ENCODE measurements at regions not wholly inside any gene's neighbourhood (a gene's known extent, or its start where the extent isn't known, plus 50 kb on each side); places are given as distances from the start of the nearest gene placed in this dataset.

DNA sequence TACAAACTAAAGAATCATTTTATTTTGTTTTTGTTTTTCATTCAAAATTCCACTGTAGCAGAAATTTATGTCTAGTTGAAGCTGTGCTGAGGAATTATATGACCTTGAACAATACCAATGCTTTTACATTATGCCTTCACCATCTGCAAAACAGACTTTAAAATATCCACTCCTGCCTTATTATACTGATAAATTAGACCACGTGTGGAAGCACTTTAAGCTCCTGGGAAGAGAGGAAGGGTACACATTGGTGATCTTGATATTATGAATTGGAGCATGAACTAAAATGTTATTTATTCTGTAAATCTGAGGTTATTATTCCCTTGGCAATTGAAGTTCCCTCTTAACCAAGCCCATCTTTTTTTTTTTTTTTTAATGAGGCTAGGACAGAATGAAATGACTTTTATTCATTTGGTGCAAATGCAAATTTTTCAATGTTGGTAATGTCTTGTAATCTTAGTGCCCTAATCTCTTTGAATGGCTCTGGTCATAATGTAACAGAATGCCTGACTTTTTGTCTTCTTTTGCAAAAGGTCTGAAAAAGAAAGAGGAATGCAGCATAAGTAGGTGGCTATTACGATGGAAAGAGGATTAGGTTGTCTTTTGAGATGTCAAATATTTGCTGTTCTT is 139.9 kb upstream of the COBL start:
- Histone ChIP-seq H3K4me3 (ENCODE audit: low read length) (no peak overlapping the region), H3K27me3 (ENCODE audit: insufficient read depth, low read length) (no peaks in the 10 kb centered on the region), H3K4me1 (ENCODE audit: insufficient read depth, low read length) (peaks cover 5% of the 10 kb centered on the region), H2AFZ (ENCODE audit: low read depth, low read length) (no peak overlapping the region), H3K36me3 (ENCODE audit: insufficient read depth, low read length) (no peaks in the 10 kb centered on the region), H3K9me3 (ENCODE audit: low read length) (no peaks in the 10 kb centered on the region)

- H3K4me3 ChIP-seq (ENCODE audit: low read length): no peak overlapping the region
- H3K4me1 ChIP-seq (ENCODE audit: insufficient read depth, low read length): peaks cover 5% of the 10 kb centered on the region
- no peaks in the 10 kb centered on the region for H3K27me3 ChIP-seq (ENCODE audit: insufficient read depth, low read length)
- H3K36me3 ChIP-seq (ENCODE audit: insufficient read depth, low read length): no peaks in the 10 kb centered on the region
- no peaks in the 10 kb centered on the region for H3K9me3 ChIP-seq (ENCODE audit: low read length)
- no peak overlapping the region for H2AFZ ChIP-seq (ENCODE audit: low read depth, low read length)
Observed at GRCh38 chr7:51455948-51456347, 139.3 kb upstream of the COBL start.

- no peaks in the 10 kb centered on the region for H3K36me3 ChIP-seq (ENCODE audit: insufficient read depth, low read length)
- no peaks in the 10 kb centered on the region for H3K9me3 ChIP-seq (ENCODE audit: low read length)
- peaks cover 5% of the 10 kb centered on the region for H3K4me1 ChIP-seq (ENCODE audit: insufficient read depth, low read length)
- no peak overlapping the region for H3K4me3 ChIP-seq (ENCODE audit: low read length)
- no peaks in the 10 kb centered on the region for H3K27me3 ChIP-seq (ENCODE audit: insufficient read depth, low read length)
- H2AFZ ChIP-seq (ENCODE audit: low read depth, low read length): no peak overlapping the region
Observed at GRCh38 chr7:51455513-51455912, 138.9 kb upstream of the COBL start.

DNA sequence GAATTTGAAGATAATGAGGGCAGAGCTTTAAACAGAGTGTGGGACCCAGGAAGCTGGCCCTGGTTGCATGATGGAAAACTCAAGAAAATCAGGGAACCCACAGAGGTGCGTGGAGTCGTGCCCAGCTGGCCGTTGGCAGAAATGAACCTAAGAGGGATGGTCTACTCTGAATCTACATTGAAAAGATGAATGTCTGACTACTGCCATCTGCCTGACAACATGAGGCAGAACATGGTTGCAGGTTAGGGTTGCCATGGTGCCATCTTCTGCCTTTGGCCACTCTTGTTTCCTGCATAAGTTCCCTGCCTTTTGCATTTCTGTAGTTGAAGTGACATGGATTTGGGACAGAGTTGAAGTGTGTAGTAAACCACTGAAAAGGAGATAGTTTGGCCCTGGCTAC is 138.5 kb upstream of the COBL start:
- Histone ChIP-seq H3K9me3 (ENCODE audit: low read length) (no peaks in the 10 kb centered on the region), H2AFZ (ENCODE audit: low read depth, low read length) (no peak overlapping the region), H3K4me1 (ENCODE audit: insufficient read depth, low read length) (peaks cover 5% of the 10 kb centered on the region), H3K4me3 (ENCODE audit: low read length) (no peak overlapping the region), H3K36me3 (ENCODE audit: insufficient read depth, low read length) (no peaks in the 10 kb centered on the region), H3K27me3 (ENCODE audit: insufficient read depth, low read length) (no peaks in the 10 kb centered on the region)

GRCh38 chr7:51452694-51453093 is 136.1 kb upstream of the COBL start:
- Histone ChIP-seq H3K9me3 (ENCODE audit: low read length) (no peaks in the 10 kb centered on the region), H3K27me3 (ENCODE audit: insufficient read depth, low read length) (no peaks in the 10 kb centered on the region), H3K4me3 (ENCODE audit: low read length) (no peak overlapping the region), H3K4me1 (ENCODE audit: insufficient read depth, low read length) (peaks cover 5% of the 10 kb centered on the region), H2AFZ (ENCODE audit: low read depth, low read length) (no peak overlapping the region), H3K36me3 (ENCODE audit: insufficient read depth, low read length) (no peaks in the 10 kb centered on the region)

GRCh38 chr7:51451751-51452476 is 135.3 kb upstream of the COBL start:
- H3K9me3 ChIP-seq (ENCODE audit: low read length): no peaks in the 10 kb centered on the region
- H3K36me3 ChIP-seq (ENCODE audit: insufficient read depth, low read length): no peaks in the 10 kb centered on the region
- H3K27me3 ChIP-seq (ENCODE audit: insufficient read depth, low read length): no peaks in the 10 kb centered on the region
- no peak overlapping the region for H2AFZ ChIP-seq (ENCODE audit: low read depth, low read length)
- H3K4me1 ChIP-seq (ENCODE audit: insufficient read depth, low read length): peaks cover 5% of the 10 kb centered on the region
- H3K4me3 ChIP-seq (ENCODE audit: low read length): no peak overlapping the region

- Histone ChIP-seq H2AFZ (ENCODE audit: low read depth, low read length) (no peak overlapping the region), H3K27me3 (ENCODE audit: insufficient read depth, low read length) (no peaks in the 10 kb centered on the region), H3K36me3 (ENCODE audit: insufficient read depth, low read length) (no peaks in the 10 kb centered on the region), H3K4me3 (ENCODE audit: low read length) (no peak overlapping the region), H3K4me1 (ENCODE audit: insufficient read depth, low read length) (no peaks in the 10 kb centered on the region), H3K9me3 (ENCODE audit: low read length) (no peaks in the 10 kb centered on the region)
Observed at GRCh38 chr7:51450541-51450940, 133.9 kb upstream of the COBL start.

- Histone ChIP-seq H3K9me3 (ENCODE audit: low read length) (peaks cover 2% of the 10 kb centered on the region), H3K4me1 (ENCODE audit: insufficient read depth, low read length) (no peaks in the 10 kb centered on the region), H2AFZ (ENCODE audit: low read depth, low read length) (no peak overlapping the region), H3K27me3 (ENCODE audit: insufficient read depth, low read length) (no peaks in the 10 kb centered on the region), H3K36me3 (ENCODE audit: insufficient read depth, low read length) (no peaks in the 10 kb centered on the region), H3K4me3 (ENCODE audit: low read length) (no peak overlapping the region)
Observed at GRCh38 chr7:51446785-51447184, 130.2 kb upstream of the COBL start.

- Histone ChIP-seq H3K4me1 (ENCODE audit: insufficient read depth, low read length) (no peaks in the 10 kb centered on the region), H3K27me3 (ENCODE audit: insufficient read depth, low read length) (no peaks in the 10 kb centered on the region), H3K36me3 (ENCODE audit: insufficient read depth, low read length) (no peaks in the 10 kb centered on the region), H3K9me3 (ENCODE audit: low read length) (peaks cover 2% of the 10 kb centered on the region), H3K4me3 (ENCODE audit: low read length) (no peak overlapping the region), H2AFZ (ENCODE audit: low read depth, low read length) (no peak overlapping the region)
Observed at GRCh38 chr7:51446356-51446755, 129.7 kb upstream of the COBL start.

GRCh38 chr7:51444936-51445335 is 128.3 kb upstream of the COBL start:
- Histone ChIP-seq H3K27me3 (ENCODE audit: insufficient read depth, low read length) (no peaks in the 10 kb centered on the region), H3K4me3 (ENCODE audit: low read length) (no peak overlapping the region), H3K9me3 (ENCODE audit: low read length) (peaks cover 2% of the 10 kb centered on the region), H2AFZ (ENCODE audit: low read depth, low read length) (no peak overlapping the region), H3K4me1 (ENCODE audit: insufficient read depth, low read length) (no peaks in the 10 kb centered on the region), H3K36me3 (ENCODE audit: insufficient read depth, low read length) (no peaks in the 10 kb centered on the region)

DNA sequence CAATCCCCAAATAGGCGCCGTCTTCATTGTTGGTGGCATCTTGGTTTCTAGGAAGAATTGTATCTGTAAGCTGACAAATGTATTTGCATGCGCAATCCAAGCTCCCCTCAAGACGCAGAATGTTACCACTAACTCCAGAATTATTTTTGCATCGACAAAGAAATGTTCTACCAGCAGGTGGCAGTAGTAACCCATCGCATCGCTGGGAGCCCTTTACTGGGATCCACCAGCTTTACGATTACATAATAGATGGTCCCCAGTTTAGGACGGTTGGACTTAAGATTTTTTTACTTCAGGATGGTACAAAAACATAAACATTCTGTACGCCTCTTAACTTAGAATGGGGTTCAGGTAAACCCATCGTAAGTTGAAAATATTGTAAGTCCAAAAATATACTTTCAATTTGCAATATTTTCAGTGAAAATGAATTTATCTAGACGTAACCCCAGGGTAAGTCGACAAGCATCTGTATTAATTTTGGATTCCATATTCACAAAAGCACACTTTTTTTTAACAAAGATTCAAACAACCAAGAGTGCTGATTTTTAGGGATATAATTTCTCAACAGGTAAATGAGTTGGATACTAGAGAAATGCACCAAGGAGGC is 114.0 kb upstream of the COBL start:
- H3K36me3 ChIP-seq (ENCODE audit: insufficient read depth, low read length): no peaks in the 10 kb centered on the region

DNA sequence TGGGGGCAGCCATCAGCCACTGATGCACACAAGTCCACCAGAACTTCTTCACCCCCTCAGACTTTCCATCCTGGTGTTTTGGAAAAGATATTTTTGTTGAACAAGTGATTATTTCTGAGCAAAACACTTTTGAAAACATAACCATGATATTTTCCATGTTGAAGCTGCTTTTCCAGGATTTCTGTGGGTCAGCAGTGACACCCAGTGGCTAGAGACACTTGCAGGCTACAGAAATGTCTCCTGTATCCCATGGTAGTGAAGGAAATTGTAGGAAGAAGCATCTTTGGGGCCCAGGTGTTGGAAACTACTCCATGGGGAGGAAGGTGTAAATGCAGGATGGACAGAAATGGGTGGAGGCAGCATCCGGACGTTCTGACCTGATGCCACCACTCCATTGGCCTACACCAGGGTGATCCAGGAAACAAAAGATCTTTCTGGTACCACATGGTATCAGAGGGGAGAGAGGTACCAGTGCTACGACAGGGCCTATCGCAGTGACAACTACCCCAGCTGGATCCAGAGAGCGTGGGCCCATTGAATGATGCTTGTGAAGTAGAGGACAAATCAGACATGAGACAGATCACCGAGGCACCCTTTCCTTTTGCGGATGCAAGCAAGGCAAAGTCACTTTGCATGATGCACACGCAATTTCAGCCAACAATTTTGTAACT is 111.7 kb upstream of the COBL start:
- H3K36me3 ChIP-seq (ENCODE audit: insufficient read depth, low read length): no peaks in the 10 kb centered on the region
- H3K4me3 ChIP-seq (ENCODE audit: low read length): no peak overlapping the region
- no peaks in the 10 kb centered on the region for H3K4me1 ChIP-seq (ENCODE audit: insufficient read depth, low read length)
- no peak overlapping the region for H2AFZ ChIP-seq (ENCODE audit: low read depth, low read length)
- no peaks in the 10 kb centered on the region for H3K9me3 ChIP-seq (ENCODE audit: low read length)
- no peaks in the 10 kb centered on the region for H3K27me3 ChIP-seq (ENCODE audit: insufficient read depth, low read length)

More for the DNA sequence above, 114.0 kb upstream of the COBL start:
- no peaks in the 10 kb centered on the region for H3K4me1 ChIP-seq (ENCODE audit: insufficient read depth, low read length)
- H3K9me3 ChIP-seq (ENCODE audit: low read length): no peaks in the 10 kb centered on the region
- H3K27me3 ChIP-seq (ENCODE audit: insufficient read depth, low read length): no peaks in the 10 kb centered on the region
- H2AFZ ChIP-seq (ENCODE audit: low read depth, low read length): no peak overlapping the region
- no peak overlapping the region for H3K4me3 ChIP-seq (ENCODE audit: low read length)

GRCh38 chr7:51426163-51426562 is 109.6 kb upstream of the COBL start:
- Histone ChIP-seq H3K36me3 (ENCODE audit: insufficient read depth, low read length) (no peaks in the 10 kb centered on the region), H3K4me1 (ENCODE audit: insufficient read depth, low read length) (no peaks in the 10 kb centered on the region), H3K27me3 (ENCODE audit: insufficient read depth, low read length) (no peaks in the 10 kb centered on the region), H3K4me3 (ENCODE audit: low read length) (no peak overlapping the region), H2AFZ (ENCODE audit: low read depth, low read length) (no peak overlapping the region), H3K9me3 (ENCODE audit: low read length) (no peaks in the 10 kb centered on the region)
